Endothelial cell of umbilical vein (primary cell): ENCODE measurements at regions not wholly inside any gene's neighbourhood (a gene's known extent, or its start where the extent isn't known, plus 50 kb on each side); places are given as distances from the start of the nearest gene placed in this dataset.
"Not testable (repeated sequence)": the region's sequence is repeated elsewhere in the genome, so short reads cannot be mapped to it uniquely, and the experiment has no call there.

ENCODE experiments used
- CTCF ChIP-seq, 2 donors: IDR thresholded peaks; 1 replicate in 1 of 2; 2 replicates in 1 of 2; pipeline ENCODE4 v1.5.1; 2011; ENCODE audit warnings: low read length in 2 of 2, mild to moderate bottlenecking in 2 of 2, moderate library complexity in 2 of 2, control low read depth in 1 of 2, inconsistent platforms in 1 of 2, low read depth in 1 of 2; ENCODE audit not compliant: insufficient read depth in 1 of 2; ENCODE audit errors: extremely low read depth in 1 of 2
- EZH2 ChIP-seq: IDR thresholded peaks from 2 replicates; pipeline ENCODE4 v1.6.1; 2012; ENCODE audit warnings: borderline replicate concordance, low read depth, mild to moderate bottlenecking, moderate library complexity, low read length, inconsistent platforms; ENCODE audit not compliant: severe bottlenecking
- POLR2A ChIP-seq: IDR thresholded peaks from 2 replicates; pipeline ENCODE4 v1.6.1; 2012; ENCODE audit warnings: low read depth, mild to moderate bottlenecking, control low read depth, low read length

- not testable (repeated sequence) for TF ChIP-seq EZH2; CTCF (IDR thresholded peaks at IDR 0.05; ENCODE audit: extremely low read depth in 1 of 2, insufficient read depth in 1 of 2, low read depth in 1 of 2, low read length in 2 of 2); POLR2A
These were observed 591.7 kb downstream of the TBL1XR1 start for GRCh38 chr3:176605553-176605952.
